Activated naive CD8-positive, alpha-beta T cell treated with anti-CD3 and anti-CD28 coated beads, Interleukin-2, amount 50 U/mL, for 16 hours (primary cell): ENCODE measurements at regions not wholly inside any gene's neighbourhood (a gene's known extent, or its start where the extent isn't known, plus 50 kb on each side); places are given as distances from the start of the nearest gene placed in this dataset.
"Not testable (repeated sequence)": the region's sequence is repeated elsewhere in the genome, so short reads cannot be mapped to it uniquely, and the experiment has no call there.

Experiments
- DNase-seq: peaks from one replicate; pipeline ENCODE4 v3.0.0-alpha.2; 2020; ENCODE audit warnings: low read depth, low spot score

DNA sequence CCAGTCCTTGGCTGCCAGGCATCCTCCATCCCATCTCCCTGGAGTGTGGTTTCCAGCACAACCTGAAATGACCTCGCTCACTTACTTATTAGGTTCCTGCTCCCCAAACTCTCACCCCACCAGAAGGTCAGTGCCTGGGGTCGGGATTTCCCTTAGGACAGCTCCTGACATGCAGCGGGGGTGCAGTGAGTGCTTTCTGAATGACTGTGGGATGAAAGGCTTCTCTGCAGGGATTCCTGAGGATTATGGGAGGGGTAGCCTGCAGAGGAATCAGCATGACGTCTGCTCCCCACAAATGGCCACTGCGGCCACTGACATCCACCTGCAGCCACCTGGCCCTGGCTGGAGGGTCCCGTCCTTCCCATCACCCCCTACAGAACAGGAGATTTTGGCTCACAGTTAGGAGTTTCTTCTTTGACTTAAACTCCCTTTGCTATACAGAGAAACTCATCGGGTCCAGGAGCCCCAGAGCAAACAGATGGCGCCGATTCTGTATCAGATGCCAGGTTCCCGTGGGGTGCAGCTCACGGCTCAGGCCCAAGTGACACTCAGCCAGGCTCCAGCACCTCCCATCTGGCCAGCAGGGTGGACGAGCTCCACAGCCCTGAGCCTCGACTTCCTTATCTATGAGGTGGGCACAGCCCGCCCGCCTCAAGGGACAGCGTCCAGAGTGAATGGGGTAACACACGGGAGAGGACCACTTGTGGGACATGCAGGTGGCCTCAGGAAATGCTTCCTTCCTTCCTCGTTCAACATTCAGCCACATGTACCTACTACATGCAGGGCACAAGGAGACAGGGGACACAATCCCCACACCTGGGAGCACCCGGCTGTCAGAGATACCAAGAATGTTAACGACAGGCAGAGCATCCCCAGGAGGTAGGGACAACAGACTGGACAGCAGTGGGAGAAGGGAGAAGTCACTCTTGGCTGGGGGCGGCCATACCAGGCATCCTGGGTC is 69.8 kb downstream of the RMI2 start:
- no peak for DNase-seq

DNA sequence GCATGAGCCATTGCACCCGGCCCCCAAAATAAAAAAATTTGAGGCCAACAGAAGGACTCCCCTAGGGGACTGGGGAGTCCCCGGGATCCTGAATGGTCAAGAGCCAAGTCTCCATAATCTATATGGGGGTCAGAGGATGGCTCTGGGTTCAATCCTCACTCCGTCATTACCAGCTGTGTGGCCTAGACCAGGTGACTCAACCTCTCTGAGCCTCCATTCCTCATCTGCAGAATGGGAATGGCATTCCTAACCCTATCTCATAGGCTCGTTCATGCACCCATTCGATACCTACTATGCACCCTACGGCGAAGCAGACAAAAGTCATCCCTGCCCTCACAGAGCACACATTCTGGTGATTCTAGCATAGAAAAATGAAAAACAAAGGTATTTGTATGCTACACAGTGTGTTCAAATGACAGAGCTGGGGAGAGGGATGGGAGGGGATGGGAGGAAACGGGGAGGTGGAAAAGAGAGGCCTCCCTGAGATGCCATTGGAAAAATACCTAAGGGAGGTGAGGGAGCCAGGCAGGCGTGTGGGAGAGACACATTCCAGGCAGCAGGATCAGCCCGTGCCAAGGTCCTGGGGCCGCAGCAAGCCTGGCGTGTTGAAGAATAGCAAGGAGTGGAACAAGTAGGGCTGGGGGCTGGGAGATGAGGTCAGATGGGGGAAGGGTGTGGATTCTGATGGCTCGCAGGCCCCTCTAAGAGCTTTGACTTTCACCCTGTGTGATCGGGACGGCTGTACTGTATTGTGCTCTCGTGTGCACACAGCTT is 71.2 kb downstream of the RMI2 start:
- no peak for DNase-seq

DNA sequence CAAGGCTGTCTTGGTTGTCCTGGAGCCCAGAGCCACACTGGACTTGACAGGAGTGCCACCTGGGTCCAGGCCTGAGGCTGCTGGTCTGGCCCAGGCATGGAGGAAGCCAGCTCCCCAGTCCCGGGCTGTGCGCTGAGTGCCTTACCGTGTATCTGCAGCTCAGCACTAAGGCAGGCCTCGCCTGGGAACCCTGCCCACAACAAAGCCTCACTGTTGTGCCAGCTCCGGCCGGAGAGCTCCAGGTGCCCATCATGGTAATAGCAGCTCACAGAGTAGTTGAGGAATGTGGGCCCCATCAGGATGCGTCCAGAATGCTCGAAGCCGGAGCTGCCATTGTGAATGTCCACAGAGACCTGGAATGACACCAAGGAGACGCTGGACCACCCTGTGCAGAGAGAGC is 72.2 kb downstream of the RMI2 start:
- DNase-seq = no peak

DNA sequence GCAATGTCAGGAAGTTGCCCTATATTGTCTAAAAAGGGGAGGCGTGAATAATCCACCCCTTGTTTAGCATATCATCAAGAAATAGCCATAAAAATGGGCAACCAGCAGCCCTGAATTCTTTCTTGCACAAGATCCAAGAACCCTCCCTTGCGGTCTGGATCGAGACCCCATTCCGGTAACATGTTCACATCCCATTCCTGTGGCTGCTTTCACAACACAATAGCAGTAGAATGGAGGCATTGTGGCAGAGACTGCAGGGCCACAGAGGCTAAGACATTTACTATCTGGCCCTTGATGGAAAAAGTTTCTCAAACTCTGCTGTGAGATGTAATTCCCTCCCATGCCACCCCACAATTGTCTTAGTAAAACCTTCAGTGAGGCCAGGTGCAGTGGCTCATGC is 73.2 kb downstream of the RMI2 start:
- DNase-seq = no peak

DNA sequence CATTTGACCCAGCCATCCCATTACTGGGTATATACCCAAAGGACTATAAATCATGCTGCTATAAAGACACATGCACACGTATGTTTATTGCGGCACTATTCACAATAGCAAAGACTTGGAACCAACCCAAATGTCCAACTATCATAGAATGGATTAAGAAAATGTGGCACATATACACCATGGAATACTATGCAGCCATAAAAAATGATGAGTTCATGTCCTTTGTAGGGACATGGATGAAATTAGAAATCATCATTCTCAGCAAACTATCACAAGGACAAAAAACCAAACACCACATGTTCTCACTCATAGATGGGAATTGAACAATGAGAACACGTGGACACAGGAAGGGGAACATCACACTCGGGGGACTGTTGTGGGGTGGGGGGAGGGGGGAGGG is 74.8 kb downstream of the RMI2 start:
- DNase-seq = not testable (repeated sequence)

DNA sequence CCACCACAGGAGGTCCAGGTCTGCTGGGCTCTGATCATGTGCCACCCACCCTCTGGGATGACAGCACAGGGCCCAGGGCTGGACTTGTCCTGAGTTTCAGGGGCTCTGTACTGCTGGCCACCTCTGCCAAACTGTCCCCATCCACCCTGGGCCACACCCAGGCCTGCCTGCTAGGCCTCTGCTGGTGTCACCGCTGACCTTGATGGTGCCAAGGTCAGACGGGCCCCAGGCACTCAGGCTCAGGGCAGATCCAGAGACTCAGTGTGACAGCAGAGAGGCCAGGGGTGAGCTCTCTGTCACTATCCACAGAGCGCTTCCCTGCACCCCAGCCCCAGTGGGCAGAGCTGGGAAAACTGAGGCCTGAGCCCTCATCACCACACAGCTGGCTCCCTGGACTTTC is 75.6 kb downstream of the RMI2 start:
- DNase-seq = no peak

DNA sequence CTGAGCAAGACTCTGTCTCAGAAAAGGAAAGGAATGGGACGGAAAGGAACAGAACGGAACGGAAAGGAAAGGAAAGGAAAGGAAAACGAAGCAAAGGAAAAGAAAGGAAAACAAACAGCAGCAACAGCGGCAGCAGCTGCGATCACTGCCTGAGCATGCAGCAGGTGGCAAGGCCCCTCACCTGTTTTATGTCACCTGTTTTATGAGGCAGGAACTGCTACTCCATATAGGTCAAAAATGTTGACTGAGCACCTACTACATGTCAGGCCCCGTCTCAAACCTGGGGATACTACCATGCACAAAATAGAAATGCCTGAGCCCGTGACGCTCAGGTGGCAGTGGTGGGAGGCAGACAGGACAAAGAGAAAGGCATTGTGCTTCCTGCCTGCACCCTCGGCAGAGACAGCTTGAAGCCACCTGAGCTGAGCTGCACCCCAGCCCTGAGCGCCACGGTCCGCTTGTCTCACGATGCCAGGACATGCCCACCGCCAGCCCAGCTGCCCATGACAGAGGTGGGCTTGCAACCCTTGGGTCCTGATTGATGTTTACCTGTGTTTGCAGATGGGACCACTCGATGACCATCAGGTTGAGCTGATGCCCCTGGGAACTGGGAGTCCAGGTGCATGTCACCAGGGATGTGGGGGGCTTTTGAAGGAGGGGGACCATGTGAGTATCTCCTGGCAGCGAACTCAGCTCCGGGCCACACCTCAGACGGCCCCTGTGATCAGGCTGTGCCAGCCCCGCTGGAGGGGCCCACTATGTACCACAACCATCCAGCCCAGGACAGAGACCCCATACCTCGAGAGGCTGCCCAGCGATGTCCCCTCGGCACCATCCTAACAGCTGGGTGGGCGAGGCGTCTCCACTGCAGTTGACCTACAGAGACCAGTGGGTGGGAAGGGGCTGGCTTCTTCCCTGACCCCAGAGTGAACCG is 77.4 kb downstream of the RMI2 start:
- DNase-seq = no peak

DNA sequence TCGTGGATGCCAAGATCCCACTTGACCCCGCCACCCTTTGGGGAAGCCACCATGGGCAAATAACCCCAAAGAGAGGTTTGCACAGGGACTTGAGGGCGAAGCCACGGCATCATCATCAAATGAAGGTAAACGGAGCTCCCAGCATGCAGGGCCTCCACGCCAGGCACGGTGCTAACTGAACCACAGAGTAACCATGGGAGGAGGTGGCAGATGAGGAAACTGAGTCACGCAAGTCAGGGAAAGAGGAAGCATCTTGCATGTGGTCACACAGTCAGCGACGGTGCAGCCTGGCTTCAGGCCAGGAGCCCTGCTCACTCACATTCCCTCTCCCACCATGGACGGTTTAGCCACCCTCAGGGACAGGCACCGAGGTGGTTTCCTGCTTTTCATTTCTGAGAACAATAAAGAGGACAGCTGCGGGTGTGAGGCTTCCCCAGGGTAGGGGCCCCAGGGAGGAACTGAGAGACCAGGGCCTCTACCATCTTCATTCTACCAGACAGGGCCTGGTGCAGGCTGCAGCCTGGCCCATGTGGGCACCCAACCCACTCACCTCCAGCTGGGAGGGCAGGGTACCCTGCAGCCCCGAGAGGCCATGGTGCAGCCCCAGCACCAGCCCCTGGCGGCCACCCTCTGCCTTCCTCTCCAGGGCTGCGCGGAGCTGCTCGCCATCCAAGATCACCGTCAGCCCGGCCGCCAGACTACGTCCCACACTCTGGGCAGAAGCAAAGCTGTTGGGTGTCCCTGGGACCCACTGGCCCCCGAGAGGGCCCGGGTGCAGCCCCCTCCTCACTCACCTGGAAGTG is 78.3 kb downstream of the RMI2 start:
- no peak for DNase-seq

DNA sequence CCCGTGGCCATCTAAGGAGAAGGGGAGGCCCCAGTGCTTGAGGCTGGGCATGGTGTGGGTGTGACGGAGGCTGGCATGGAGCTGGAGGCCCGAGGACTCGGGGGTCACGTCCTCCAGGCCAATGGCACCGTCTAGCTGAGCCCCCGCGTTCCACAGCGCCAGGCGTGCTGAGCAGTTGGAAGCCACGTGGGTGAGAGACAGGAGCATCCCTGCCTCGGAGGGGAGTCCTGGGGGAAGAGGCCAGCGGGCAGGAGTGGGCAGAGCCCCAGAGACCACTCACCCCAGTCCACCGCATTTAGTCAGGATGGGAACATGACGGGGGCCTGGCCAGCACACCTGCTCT is 78.8 kb downstream of the RMI2 start:
- no peak for DNase-seq

DNA sequence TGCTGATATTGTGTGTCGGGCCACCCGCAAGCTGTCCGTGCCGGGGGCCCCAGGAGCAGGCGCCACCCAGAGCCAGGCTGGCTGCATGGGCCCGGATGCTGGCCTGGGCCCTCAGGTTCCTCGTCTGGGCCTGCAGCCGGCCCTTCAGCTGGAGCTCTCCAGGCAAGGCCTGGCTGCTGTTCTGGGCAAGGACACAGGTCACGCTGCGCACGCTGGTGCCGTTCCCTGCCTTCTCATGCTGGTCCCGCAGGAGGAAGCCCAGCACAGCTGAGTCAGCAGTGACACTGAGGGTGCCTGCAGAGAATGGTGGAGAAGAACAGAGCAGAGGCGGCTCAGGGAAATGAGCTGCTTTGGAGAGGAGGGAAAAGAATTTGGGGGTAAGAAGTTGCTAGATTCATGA is 79.9 kb downstream of the RMI2 start:
- no peak for DNase-seq

DNA sequence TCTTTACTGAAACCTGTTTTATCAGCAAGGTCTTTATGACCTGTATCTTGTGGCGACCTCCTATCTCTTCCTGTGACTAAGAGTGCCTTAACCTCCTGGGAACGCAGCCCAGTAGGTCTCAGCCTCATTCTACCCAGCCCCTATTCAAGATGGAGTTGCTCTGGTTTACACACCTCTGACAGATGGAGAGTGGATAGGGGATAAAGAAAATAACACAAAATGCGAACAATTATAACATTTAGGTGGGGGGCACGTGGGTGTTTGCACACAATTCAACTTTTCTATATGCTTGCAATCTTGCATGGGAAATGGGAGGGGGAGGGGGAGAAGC is 83.3 kb downstream of the RMI2 start:
- DNase-seq = no peak

DNA sequence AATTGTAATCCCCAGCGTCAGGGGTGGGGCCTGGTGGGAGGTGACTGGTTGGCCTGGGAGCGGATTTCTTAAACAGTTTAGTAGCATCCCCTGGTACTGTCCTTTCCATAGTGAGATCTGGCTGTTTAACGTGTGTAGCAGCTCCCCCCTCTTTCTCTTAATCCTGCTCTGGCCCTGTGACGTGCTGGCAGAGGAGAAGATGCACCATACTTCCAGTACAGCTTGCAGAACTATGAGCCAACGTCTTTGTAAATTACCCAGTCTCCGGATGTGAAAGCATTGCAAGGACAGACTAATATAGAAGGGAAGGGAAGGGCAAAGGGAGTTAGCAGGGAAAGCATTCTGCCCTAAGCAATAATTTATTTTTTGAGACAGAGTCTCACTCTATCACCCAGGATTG is 83.9 kb downstream of the RMI2 start:
- no peak for DNase-seq

DNA sequence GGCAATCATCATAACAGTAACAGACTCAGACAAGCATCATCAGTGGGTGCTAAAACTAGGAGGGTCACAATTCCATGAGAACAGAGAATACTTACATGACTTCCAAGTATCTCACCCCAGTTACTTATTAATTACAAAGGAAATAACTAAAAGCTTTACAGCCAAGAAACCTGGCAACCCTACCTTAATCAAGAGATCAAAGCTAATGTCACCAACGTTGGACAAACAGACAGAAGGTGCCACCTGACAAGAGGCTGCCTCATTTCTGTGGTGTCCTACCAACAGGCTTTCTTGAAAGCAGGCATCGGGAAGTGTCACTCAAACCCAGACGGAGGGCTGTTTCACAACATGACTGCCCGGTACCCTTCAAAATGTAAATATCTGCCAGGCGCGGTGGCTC is 84.6 kb downstream of the RMI2 start:
- DNase-seq = no peak

DNA sequence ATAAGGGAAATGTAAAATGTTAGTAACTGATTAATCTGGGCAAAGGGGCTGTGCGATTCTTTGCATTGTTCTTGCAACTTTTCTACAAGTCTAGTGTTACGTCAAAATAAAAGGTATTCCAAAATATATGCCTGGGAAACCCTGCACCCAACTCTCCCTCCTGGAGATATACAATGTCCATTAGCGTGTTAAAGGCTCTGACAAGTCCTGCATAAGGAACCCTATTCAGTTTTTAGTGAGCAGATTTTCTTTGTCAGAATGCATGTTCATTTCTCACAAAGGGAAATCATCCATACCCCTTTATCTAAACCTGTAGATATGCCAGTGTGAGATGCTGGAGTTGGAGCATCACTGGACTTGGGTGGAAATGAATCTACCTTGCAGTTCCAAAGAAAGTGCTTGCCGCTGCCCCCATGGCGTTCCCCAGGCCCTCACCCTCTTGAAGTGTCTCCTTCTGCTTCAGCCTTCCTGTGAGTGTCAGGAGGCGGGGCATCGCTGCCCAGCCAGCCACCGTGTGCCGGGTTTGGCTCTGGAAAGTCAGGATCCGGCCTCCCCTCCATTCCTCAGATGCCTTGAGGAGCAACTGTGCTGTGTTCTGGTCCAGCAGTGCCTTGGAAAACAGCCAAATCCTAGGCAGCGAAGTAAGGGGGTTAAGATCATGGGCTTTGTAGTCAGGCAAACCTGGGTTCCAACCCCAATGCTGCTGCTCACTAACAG is 85.5 kb downstream of the RMI2 start:
- DNase-seq = no peak

DNA sequence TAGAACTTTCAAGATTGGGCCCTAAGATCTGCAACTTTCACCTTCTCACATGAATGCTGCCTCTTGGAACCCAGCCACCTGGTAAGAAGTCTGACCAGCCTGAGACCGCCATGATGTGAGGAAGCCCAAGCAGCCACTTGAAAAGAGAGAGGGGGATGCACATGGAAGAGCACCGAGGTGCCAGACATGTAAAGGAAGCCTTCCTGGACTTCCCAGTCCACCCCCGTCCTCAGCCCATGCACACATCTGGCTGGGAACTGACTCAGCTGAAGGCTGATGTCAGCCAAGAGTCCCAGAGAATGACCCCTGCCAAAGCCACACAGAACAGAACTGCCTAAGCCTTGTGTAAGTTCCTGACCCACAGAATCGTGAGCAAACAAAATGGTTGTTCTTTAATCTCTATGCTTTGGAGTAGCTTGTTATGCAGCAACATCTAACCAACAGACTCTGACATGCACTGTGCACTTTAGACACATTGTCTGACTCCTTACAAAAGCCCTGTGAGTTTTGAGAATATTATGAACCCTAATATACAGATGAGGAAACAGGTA is 86.7 kb downstream of the RMI2 start:
- DNase-seq = no peak

DNA sequence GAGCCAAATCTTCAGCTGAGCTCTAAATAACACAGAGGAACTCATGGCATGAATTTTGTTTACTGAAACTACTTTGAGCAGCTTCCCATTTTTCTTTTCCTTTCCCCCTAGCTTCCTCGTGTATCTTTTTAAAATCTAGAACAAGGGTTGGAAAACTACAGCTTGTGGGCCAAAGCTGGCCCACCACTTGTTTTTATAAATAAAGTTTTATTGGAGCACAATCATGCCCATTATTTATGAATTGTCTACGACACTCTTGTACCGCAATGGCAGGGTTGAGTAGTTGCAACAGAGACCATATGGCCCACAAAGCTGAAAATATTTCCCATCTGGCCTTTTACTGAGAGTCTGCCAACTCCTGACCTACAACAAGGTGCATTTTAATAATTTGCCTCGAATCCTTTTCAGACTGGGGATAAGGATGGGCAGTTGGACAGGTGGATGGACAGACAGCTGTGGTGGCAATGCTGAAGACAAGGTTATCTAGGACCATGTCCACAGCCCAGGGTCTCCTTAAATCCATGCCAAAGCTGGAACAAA is 87.7 kb downstream of the RMI2 start:
- no peak for DNase-seq

DNA sequence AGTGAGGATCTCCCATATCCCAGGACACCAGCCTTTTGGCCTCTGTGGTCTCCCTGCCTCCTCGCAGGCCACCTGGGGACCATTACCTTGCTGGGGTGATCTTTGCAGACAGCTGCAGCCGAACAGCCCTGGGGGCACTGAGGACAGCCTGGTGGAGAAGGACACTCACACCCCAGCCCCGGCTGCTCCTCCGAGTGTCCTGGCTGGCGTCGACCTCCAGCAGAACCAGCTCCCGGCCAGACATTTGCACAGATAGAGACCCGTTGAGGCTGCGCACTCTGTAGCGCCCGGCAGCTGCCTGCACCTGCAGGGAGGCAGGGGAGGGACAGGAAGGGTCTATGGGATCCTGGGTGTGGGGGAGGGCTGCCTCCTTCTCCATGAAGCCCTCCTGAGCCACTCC is 90.3 kb downstream of the RMI2 start:
- no peak for DNase-seq

DNA sequence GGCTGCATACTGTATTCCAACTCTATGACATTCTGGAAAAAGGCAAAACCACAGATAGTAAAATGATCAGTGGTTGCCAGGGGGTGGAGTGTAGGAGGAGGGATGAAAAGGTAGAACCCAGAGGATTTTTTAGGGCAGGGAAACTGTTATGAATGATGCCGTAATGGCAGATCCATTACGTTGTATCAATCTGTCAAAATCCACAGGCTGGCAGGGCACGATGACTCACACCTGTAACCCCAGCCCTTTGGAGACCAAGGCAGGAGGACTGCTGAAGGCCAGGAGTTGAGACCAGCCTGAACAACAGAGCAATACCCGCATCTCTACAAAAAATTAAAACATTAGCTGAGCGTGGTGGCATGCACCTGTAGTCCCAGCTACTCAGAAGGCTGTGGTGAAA is 91.8 kb downstream of the RMI2 start:
- no peak for DNase-seq

DNA sequence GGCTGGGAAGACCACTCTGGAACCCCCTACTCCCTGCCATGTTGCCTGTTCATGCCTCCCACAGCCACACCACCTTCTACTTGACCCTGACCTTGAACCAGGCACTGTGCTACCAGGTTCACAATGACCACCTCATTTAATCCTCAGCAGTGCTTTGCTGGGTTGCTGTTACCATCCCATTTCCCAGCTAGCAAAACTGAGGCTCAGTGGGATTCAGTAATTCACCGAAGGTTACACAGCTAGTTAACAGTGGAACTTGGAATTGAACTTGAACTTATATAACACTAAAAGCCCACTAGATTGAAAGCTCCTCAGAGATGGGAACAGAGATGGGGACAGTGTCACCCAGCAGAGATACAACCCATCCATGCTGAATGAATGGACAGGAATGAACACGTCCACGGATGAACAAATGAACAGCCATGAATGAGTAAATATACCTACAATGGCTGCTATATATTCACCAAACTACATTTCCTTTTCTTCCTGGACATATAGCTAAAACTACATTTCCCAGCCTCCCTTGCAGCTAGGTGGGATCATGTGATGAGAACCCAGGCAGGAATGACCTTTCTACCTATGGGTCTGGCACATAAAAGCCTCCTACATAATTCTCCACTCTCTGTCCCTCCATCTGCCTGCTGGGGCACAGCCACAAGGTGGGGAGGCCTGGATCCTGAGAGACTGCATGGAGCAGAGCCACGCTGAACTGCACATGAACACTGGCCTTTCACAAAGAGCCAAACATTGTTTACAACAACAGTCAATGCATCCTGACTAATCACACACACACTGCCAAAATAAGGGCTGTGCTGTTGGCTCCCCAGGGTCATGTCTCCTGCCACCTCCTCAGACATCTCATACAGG is 94.8 kb downstream of the RMI2 start:
- no peak for DNase-seq
